ENCODE measurements at regions not wholly inside any gene's neighbourhood (a gene's known extent, or its start where the extent isn't known, plus 50 kb on each side); places are given as distances from the start of the nearest gene placed in this dataset.

GRCh38 chr2:12934146-12934756 is 217.5 kb downstream of the TRIB2 start (continued):
- TF ChIP-seq CTCF (conservative IDR thresholded peaks at IDR 0.05; ENCODE audit: low read depth in 2 of 2) (no peak), ZNF331 (CRISPR knock-in tag; IDR thresholded peaks at IDR 0.05; ENCODE audit: low read depth) (no peak), REST (IDR thresholded peaks at IDR 0.05; ENCODE audit: unreplicated experiment) (no peak), EZH2 (IDR thresholded peaks at IDR 0.05; ENCODE audit: low read depth, unreplicated experiment) (no peak), ZNF114 (CRISPR knock-in tag; IDR thresholded peaks at IDR 0.05) (no peak), NANOG (IDR thresholded peaks at IDR 0.05; ENCODE audit: borderline replicate concordance) (no peak)

- no peak overlapping the region for H3K4me2 ChIP-seq
- no peak overlapping the region for H3K27ac ChIP-seq (ENCODE audit: low read depth)
- DNase-seq (ENCODE audit: low spot score), result peak; percentile 65
- no peaks in the 10 kb centered on the region for H3K9me3 Mint-ChIP-seq
- H2AFZ ChIP-seq, result no peak overlapping the region
- H3K27me3 Mint-ChIP-seq (ENCODE audit: insufficient read depth, low read depth, poor library complexity), result no peaks in the 10 kb centered on the region
- no peaks in the 10 kb centered on the region for H3K36me3 Mint-ChIP-seq (ENCODE audit: low read depth)
- H3K36me3 ChIP-seq (ENCODE audit: insufficient read depth), result no peaks in the 10 kb centered on the region
- no peaks in the 10 kb centered on the region for H3K79me2 ChIP-seq (replicated peaks; ENCODE audit: insufficient read depth)
- H3K4me3 ChIP-seq, result no peak overlapping the region
- ATAC-seq, result no peak
- H3K4me3 Mint-ChIP-seq, result no peak overlapping the region
- H3F3A ChIP-seq (replicated peaks; ENCODE audit: low read depth), result no peaks in the 10 kb centered on the region
- H4K20me1 ChIP-seq (replicated peaks; ENCODE audit: insufficient read depth), result no peaks in the 10 kb centered on the region
- H3K27ac Mint-ChIP-seq, result no peak overlapping the region
- no peaks in the 10 kb centered on the region for H3K9me2 ChIP-seq (ENCODE audit: insufficient read depth)
- H3K4me1 ChIP-seq (ENCODE audit: insufficient read depth), result no peaks in the 10 kb centered on the region; the same call in 1 of the 2 replicates
- TF ChIP-seq ZNF462 (CRISPR knock-in tag; IDR thresholded peaks at IDR 0.05), result no peak
- no peak for TF ChIP-seq EZH2phosphoT487 (IDR thresholded peaks at IDR 0.05; ENCODE audit: unreplicated experiment)
- TF ChIP-seq JUNB (IDR thresholded peaks at IDR 0.05; ENCODE audit: unreplicated experiment), result no peak
- no peak for TF ChIP-seq CTCF (conservative IDR thresholded peaks at IDR 0.05; ENCODE audit: low read depth in 2 of 2)
- no peak for TF ChIP-seq CREB1 (CRISPR knock-in tag; IDR thresholded peaks at IDR 0.05; ENCODE audit: low read depth)
- TF ChIP-seq ZNF114 (CRISPR knock-in tag; IDR thresholded peaks at IDR 0.05), result no peak
- TF ChIP-seq NANOG (IDR thresholded peaks at IDR 0.05; ENCODE audit: borderline replicate concordance), result no peak
- no peaks in the 10 kb centered on the region for H3K27me3 ChIP-seq (ENCODE audit: insufficient read depth)
- H3K4me1 Mint-ChIP-seq, result peaks cover 4% of the 10 kb centered on the region; the same call in 2 of the 3 replicates
Measured at GRCh38 chr2:12935222-12935621, 218.5 kb downstream of the TRIB2 start.
